Neural cell (in vitro differentiated cells): ENCODE measurements at regions not wholly inside any gene's neighbourhood (a gene's known extent, or its start where the extent isn't known, plus 50 kb on each side); places are given as distances from the start of the nearest gene placed in this dataset.
A peak's percentile ranks its signal among the peaks of the same experiment; 100 is the strongest.

Experiments used
- H2AFZ ChIP-seq: fragments of 200-600, 300-800 bp; sonication (generic), shearing (Covaris generic); 2 replicates; pipeline ENCODE4 v1.6.0; 2014; ENCODE audit warnings: low read depth, mild to moderate bottlenecking, antibody characterized with exemption, low read length, moderate library complexity
- H3F3A ChIP-seq: fragments of 200-600 bp; shearing (Covaris generic); 2 replicates; pipeline ENCODE4 v1.6.1; 2016; ENCODE audit warnings: mild to moderate bottlenecking, moderate library complexity, mixed read lengths, antibody characterized with exemption, low read length; ENCODE audit not compliant: insufficient read depth, poor library complexity, severe bottlenecking
- H3K27ac ChIP-seq: fragments of 200-600, 300-800 bp; sonication (generic), shearing (Covaris generic); 2 replicates; pipeline ENCODE4 v1.5.1; 2014; ENCODE audit warnings: mild to moderate bottlenecking, low read length, moderate library complexity
- H3K27me3 ChIP-seq: fragments of 300-800, 200-600 bp; sonication (generic), shearing (Covaris generic); 2 replicates; pipeline ENCODE4 v1.6.0; 2014; ENCODE audit warnings: mild to moderate bottlenecking, low read depth, low read length, moderate library complexity; ENCODE audit not compliant: insufficient read depth
- H3K36me3 ChIP-seq: fragments of 300-800, 200-600 bp; sonication (generic), shearing (Covaris generic); 2 replicates; pipeline ENCODE4 v1.5.1; 2014; ENCODE audit warnings: mild to moderate bottlenecking, antibody characterized with exemption, low read length, moderate library complexity; ENCODE audit not compliant: insufficient read depth
- H3K4me2 ChIP-seq: fragments of 300-800, 200-600 bp; sonication (generic), shearing (Covaris generic); 2 replicates; pipeline ENCODE4 v1.6.0; 2014; ENCODE audit warnings: mild to moderate bottlenecking, low read length
- H3K4me3 ChIP-seq: fragments of 300-800, 200-600 bp; sonication (generic), shearing (Covaris generic); 2 replicates; pipeline ENCODE4 v1.5.1; 2014; ENCODE audit warnings: mild to moderate bottlenecking, low read length, moderate library complexity
- H3K79me2 ChIP-seq: fragments of 200-600 bp; shearing (Covaris generic); replicated peaks from 2 replicates; pipeline ENCODE4 v1.6.0; 2014; ENCODE audit warnings: mild to moderate bottlenecking, low read length, moderate library complexity; ENCODE audit not compliant: insufficient read depth
- H3K9ac ChIP-seq: fragments of 300-800, 200-600 bp; sonication (generic), shearing (Covaris generic); 2 replicates; pipeline ENCODE4 v1.6.1; 2016; ENCODE audit warnings: mild to moderate bottlenecking, low read length, mixed read lengths
- H3K9me2 ChIP-seq: fragments of 200-600 bp; shearing (Covaris generic); 2 replicates; pipeline ENCODE4 v1.6.1; 2016; ENCODE audit warnings: mild to moderate bottlenecking, low read length, mixed read lengths; ENCODE audit not compliant: insufficient read depth
- H3K9me3 ChIP-seq: fragments of 200-600, 300-800 bp; sonication (generic), shearing (Covaris generic); 2 replicates; pipeline ENCODE4 v1.6.1; 2016; ENCODE audit warnings: mild to moderate bottlenecking, mixed run types, low read length, moderate library complexity, mixed read lengths
- H4K20me1 ChIP-seq: fragments of 200-600 bp; shearing (Covaris generic); 2 replicates; pipeline ENCODE4 v1.6.1; 2016; ENCODE audit warnings: mild to moderate bottlenecking, mixed run types; ENCODE audit not compliant: insufficient read depth
- EP300 ChIP-seq: fragments of 450-650 bp; conservative IDR thresholded peaks from 2 replicates; pipeline ENCODE4 v1.6.1; 2014; ENCODE audit warnings: antibody characterized with exemption, mild to moderate bottlenecking, moderate library complexity; ENCODE audit not compliant: poor library complexity, severe bottlenecking
- EZH2 ChIP-seq: fragments of 200-600, 300-800 bp; shearing (Covaris generic), sonication (generic); IDR thresholded peaks from 2 replicates; pipeline ENCODE4 v1.6.1; 2014; ENCODE audit warnings: antibody characterized with exemption, low read length, borderline replicate concordance, mild to moderate bottlenecking; ENCODE audit not compliant: insufficient read depth, poor library complexity, severe bottlenecking
- MXI1 ChIP-seq: fragments of 450-650 bp; conservative IDR thresholded peaks from 2 replicates; pipeline ENCODE4 v1.6.1; 2014; ENCODE audit warnings: antibody characterized with exemption, mild to moderate bottlenecking; ENCODE audit not compliant: poor library complexity, severe bottlenecking
- POLR2AphosphoS5 ChIP-seq: IDR thresholded peaks from 2 replicates; pipeline ENCODE4 v1.6.1; 2012
- SMC3 ChIP-seq: fragments of 450-650 bp; conservative IDR thresholded peaks from 2 replicates; pipeline ENCODE4 v1.6.1; 2014; ENCODE audit warnings: antibody characterized with exemption, mild to moderate bottlenecking, moderate library complexity; ENCODE audit not compliant: poor library complexity
- TAF1 ChIP-seq: IDR thresholded peaks from 2 replicates; pipeline ENCODE4 v1.6.1; 2012; ENCODE audit warnings: low read depth
- TF ChIP-seq, protein P1 (sequence below): fragments of 450-650 bp; IDR thresholded peaks from 2 replicates; pipeline ENCODE4 v1.5.1; 2014; ENCODE audit warnings: antibody characterized with exemption, mild to moderate bottlenecking, moderate library complexity; ENCODE audit not compliant: poor library complexity, severe bottlenecking
- TF ChIP-seq, protein P2 (sequence below): IDR thresholded peaks from 2 replicates; pipeline ENCODE4 v1.6.1; 2012; ENCODE audit warnings: borderline replicate concordance

DNA sequence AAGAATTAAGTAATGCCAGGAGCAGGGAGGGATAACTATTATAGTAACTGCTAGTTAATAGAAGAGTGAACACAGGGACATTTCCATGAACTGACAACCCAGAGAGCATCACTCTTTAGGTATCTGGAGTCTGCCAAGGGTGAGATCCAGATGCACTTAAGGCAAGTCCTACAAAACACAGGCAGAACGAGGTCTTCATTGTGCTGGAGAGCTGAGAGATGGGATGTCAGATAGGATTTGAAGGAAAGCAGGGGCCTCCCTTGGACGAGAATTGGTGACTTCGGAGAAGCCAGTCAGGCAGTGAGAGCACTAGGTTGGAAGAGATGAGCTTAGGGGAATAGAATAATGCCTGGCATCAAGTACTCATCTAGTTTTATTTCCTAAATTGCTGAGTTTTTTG lies 684.5 kb downstream of the GATA3 start:
- Histone ChIP-seq H3K4me2 (no peak overlapping the region), H3K9ac (no peak overlapping the region), H3K27me3 (no peaks in the 10 kb centered on the region), H3F3A (no peaks in the 10 kb centered on the region), H3K9me2 (no peaks in the 10 kb centered on the region), H3K4me3 (no peak overlapping the region), H3K27ac (no peak overlapping the region), H3K79me2 (no peaks in the 10 kb centered on the region), H3K36me3 (no peaks in the 10 kb centered on the region), H3K9me3 (no peaks in the 10 kb centered on the region), H4K20me1 (no peaks in the 10 kb centered on the region), H2AFZ (no peak overlapping the region)
- TF ChIP-seq, protein P1, sequence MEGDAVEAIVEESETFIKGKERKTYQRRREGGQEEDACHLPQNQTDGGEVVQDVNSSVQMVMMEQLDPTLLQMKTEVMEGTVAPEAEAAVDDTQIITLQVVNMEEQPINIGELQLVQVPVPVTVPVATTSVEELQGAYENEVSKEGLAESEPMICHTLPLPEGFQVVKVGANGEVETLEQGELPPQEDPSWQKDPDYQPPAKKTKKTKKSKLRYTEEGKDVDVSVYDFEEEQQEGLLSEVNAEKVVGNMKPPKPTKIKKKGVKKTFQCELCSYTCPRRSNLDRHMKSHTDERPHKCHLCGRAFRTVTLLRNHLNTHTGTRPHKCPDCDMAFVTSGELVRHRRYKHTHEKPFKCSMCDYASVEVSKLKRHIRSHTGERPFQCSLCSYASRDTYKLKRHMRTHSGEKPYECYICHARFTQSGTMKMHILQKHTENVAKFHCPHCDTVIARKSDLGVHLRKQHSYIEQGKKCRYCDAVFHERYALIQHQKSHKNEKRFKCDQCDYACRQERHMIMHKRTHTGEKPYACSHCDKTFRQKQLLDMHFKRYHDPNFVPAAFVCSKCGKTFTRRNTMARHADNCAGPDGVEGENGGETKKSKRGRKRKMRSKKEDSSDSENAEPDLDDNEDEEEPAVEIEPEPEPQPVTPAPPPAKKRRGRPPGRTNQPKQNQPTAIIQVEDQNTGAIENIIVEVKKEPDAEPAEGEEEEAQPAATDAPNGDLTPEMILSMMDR, result no peak
- no peak for TF ChIP-seq MXI1
- TF ChIP-seq SMC3, result no peak
- no peak for TF ChIP-seq TAF1
- no peak for TF ChIP-seq POLR2AphosphoS5
- no peak for TF ChIP-seq EP300
- TF ChIP-seq, protein P2, sequence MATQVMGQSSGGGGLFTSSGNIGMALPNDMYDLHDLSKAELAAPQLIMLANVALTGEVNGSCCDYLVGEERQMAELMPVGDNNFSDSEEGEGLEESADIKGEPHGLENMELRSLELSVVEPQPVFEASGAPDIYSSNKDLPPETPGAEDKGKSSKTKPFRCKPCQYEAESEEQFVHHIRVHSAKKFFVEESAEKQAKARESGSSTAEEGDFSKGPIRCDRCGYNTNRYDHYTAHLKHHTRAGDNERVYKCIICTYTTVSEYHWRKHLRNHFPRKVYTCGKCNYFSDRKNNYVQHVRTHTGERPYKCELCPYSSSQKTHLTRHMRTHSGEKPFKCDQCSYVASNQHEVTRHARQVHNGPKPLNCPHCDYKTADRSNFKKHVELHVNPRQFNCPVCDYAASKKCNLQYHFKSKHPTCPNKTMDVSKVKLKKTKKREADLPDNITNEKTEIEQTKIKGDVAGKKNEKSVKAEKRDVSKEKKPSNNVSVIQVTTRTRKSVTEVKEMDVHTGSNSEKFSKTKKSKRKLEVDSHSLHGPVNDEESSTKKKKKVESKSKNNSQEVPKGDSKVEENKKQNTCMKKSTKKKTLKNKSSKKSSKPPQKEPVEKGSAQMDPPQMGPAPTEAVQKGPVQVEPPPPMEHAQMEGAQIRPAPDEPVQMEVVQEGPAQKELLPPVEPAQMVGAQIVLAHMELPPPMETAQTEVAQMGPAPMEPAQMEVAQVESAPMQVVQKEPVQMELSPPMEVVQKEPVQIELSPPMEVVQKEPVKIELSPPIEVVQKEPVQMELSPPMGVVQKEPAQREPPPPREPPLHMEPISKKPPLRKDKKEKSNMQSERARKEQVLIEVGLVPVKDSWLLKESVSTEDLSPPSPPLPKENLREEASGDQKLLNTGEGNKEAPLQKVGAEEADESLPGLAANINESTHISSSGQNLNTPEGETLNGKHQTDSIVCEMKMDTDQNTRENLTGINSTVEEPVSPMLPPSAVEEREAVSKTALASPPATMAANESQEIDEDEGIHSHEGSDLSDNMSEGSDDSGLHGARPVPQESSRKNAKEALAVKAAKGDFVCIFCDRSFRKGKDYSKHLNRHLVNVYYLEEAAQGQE, result no peak

DNA sequence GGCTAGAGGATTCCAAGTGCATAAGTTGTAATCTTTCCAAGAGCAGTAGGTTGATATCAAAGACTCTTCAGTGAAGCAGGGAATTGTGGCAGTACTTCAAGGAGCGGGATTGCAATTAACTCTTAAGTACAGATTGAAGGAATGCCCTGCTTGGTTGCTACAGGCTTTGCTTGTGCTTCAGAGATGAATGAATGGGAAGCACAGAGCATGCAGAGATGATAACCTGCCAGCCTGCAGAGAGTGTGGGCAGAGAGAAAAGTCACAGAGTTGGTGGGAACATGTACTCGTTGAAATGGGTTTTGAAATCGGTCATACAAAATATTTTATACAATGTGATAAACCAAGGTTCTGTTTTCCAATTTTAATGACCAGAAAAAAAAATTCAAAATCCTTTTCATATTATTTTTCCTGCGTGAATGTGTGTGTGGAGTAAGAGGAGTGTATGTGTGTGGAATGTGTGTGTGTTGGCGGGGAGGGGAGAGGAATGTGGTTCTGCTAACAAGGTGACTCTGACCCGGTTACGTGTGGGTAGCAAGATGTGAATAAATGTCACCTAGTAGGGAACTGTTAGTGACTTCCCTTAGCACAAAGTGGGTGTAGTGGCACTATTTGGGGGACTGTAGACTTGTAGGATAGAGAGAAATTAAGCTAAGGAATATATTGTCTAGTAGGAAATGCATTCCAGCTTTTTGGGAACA lies 697.8 kb downstream of the GATA3 start:
- Histone ChIP-seq H3K9ac (no peak overlapping the region), H3K79me2 (no peaks in the 10 kb centered on the region), H3K4me2 (no peak overlapping the region), H3K27me3 (no peaks in the 10 kb centered on the region), H4K20me1 (no peaks in the 10 kb centered on the region), H2AFZ (no peak overlapping the region), H3K27ac (no peak overlapping the region), H3K9me2 (no peaks in the 10 kb centered on the region), H3K9me3 (no peaks in the 10 kb centered on the region), H3K4me3 (no peak overlapping the region), H3K36me3 (no peaks in the 10 kb centered on the region), H3F3A (no peaks in the 10 kb centered on the region)
- no peak for TF ChIP-seq EZH2
- TF ChIP-seq, protein P2, result peak; percentile 77
